NCI-H226 (cell line): ENCODE measurements at regions not wholly inside any gene's neighbourhood (a gene's known extent, or its start where the extent isn't known, plus 50 kb on each side); places are given as distances from the start of the nearest gene placed in this dataset.

ENCODE experiments used
- DNase-seq: peaks from one replicate; pipeline ENCODE4 v3.0.0-alpha.2; 2015

DNA sequence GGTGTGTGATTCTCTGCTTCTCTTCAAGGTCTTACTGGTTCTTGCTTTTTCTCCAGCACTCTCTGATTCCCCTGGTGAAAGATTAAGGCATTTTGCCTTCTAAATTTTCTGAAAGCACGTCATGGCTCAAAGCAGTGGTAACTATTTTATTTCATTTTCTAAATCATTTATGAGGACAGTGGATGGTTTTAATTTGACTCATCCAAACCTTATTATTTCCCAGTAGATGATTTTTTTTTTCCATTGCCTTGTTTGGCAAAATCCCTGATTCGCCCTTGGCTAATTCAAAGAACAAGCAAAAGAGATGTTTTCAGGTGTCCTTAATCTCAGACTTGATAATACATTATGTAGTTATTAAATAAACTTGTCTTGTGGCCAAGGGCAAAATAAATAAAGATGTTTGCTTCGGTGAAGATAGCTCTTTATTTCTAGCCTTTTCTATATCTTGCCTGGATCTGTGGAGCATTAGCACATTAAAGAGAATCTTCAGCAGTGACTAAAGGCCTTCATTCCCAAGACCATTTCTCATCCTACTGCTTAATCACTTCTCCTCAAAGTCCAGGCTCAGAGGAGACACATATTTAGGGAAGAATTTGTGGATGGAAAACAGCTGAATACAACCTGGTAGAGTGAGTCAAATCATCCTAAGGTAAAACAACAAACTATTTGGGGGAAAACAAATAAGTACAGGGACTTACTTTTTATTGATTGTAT, 359.8 kb downstream of the DUSP10 start:
- no peak for DNase-seq

DNA sequence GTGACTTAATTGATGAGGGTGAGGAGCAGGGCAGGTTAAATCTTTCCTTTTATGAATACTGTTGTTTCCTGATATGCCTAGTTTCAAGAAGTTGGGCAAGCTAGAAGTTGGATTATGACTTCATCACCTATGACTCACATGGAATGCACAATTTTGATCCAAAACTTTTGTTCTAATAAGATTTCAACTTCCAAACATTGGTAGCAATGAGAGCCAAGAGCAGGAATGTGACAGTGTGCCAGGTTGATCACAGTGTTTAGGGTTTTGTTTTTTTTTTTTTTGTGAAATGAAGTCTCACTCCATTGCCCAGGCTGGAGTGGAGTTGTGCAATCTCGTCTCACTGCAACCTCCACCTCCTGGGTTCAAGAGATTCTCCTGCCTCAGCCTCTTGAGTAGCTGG, 349.4 kb downstream of the DUSP10 start:
- DNase-seq: peak; percentile 36

GRCh38 chr1:221394011-221394544, 347.8 kb downstream of the DUSP10 start:
- no peak for DNase-seq

- no peak for DNase-seq
Measured at GRCh38 chr1:221396526-221396925, 345.4 kb downstream of the DUSP10 start.

GRCh38 chr1:221397141-221397540, 344.7 kb downstream of the DUSP10 start:
- no peak for DNase-seq

- no peak for DNase-seq
Measured at GRCh38 chr1:221397606-221398005, 344.3 kb downstream of the DUSP10 start.

GRCh38 chr1:221405146-221405545, 336.7 kb downstream of the DUSP10 start:
- no peak for DNase-seq

GRCh38 chr1:221408117-221408803, 333.6 kb downstream of the DUSP10 start:
- DNase-seq: no peak

DNA sequence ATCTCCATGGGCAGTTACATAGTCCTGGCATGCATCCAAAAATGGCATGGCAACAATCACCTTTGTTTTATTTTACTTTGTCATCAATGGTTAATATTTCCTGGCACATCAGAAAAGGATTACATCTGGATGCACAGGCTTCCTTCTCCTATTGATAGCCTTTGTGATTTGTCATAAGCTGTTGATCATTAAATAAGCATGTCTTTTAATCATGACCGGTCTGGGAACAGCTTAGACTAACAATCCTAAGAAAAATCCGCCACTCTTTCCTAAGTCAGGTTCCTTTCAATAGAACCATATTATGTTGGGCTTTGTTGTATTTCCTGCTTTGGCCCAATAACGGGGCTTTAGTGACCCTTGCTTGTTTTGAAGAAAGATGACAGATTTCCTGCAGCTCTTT, 330.6 kb downstream of the DUSP10 start:
- DNase-seq: no peak

GRCh38 chr1:221414772-221415539, 326.9 kb downstream of the DUSP10 start:
- DNase-seq: no peak

GRCh38 chr1:221415651-221416050, 326.2 kb downstream of the DUSP10 start:
- DNase-seq: no peak

DNA sequence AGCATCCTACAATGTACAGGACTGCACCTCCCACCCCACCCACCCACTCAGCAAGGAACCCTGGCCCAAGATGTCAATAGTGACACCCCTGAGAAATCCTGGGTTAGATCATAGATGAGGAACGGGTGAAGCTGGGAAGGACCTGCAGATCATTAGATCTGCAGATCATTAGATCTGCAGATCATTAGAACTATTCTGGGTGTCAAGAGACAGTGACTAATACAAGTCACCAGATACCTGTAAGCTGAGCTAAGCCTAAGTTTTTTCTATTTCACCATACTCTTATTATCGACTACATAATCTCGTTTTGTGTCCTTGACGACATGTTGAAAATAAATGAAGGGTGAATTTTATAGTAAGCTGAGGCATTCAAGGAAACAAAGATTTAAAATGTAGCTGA, 325.7 kb downstream of the DUSP10 start:
- no peak for DNase-seq

DNA sequence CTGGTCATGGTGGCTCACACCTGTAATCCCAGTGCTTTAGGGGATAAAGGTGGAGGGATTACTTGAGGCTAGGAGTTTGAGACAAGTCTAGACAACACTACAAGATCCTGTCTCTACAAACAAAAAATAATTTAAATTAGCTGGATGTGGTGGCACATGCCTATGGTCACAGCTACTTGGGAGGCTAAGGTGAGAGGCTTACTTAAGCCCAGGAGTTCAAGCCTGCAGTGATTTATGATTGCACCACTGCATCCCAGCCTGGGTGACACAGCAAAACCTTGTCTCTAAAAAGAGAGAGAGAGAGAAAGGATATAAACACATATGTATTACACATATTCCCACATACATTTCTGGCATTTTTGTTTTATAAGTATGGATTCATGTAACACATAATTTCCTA, 325.2 kb downstream of the DUSP10 start:
- DNase-seq: no peak

- DNase-seq: peak; percentile 51
Measured at GRCh38 chr1:221418346-221418745, 323.5 kb downstream of the DUSP10 start.

DNA sequence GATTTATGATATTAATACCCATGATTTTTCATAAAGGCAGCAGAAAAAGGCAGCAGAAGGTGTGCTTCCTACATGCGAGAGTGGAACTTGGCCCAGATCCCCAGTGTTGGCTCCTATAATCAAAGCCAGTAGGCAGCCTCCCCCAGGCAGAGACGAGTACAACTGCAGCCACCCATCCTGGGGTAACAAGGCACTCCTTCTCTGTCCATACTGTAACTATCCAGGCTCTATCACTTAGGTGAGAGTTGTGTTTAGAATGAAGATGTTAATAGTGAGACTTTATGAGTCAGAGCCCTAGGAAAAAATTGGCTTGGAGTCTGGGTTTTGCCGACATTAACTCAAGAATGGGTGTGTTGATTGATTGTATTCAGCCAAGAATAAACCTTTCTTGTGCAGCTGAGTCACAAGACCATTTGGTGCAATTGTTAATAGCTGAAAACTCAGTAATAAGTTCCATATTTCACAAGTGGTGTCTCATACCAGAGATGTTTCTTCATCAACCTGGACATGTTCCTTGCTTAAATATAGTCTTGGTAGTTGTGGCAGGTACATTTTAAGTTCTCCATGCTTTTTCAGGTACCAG, 322.3 kb downstream of the DUSP10 start:
- DNase-seq: peak; percentile 41

- DNase-seq: peak; percentile 4
Measured at GRCh38 chr1:221429264-221429663, 312.6 kb downstream of the DUSP10 start.

GRCh38 chr1:221430152-221430960, 311.5 kb downstream of the DUSP10 start:
- no peak for DNase-seq

- no peak for DNase-seq
Measured at GRCh38 chr1:221431068-221431651, 310.7 kb downstream of the DUSP10 start.

DNA sequence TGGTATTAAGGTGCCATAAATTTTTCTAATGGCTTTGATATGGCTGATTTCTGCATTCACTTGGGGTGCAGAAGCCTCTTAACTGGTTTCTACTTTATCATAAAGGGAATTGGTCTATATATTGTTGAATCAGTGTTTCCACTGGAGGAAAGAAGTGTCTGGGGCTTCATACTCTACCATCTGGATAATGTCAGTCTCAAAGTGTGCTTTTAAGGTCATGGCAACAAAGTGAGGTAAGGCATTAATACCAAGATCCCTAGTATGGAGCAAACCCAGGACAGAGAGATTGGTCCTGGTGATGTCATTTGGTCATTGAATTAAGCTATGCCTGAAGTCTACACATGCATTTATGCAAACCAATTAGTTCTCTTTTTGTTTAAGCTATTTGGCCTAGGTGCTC, 309.9 kb downstream of the DUSP10 start:
- no peak for DNase-seq

DNA sequence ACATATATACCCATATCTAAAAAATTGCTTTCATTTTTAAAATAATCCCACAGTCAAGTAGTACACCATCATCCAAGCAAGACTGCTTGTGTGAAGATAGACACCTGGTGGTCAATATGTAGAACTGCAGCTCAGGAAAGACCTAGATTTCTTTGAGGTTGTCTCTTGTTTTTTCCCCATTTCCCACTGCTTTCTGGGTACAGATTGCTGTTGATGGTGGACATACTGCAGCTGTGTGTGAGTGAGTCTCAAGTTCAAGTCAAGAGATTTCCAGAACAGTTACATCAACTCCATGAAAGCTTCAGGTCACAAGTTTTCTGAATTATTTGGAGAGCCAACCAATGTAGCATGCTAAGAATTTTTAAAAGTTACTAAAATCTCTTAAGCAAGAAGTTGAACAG, 306.4 kb downstream of the DUSP10 start:
- no peak for DNase-seq

DNA sequence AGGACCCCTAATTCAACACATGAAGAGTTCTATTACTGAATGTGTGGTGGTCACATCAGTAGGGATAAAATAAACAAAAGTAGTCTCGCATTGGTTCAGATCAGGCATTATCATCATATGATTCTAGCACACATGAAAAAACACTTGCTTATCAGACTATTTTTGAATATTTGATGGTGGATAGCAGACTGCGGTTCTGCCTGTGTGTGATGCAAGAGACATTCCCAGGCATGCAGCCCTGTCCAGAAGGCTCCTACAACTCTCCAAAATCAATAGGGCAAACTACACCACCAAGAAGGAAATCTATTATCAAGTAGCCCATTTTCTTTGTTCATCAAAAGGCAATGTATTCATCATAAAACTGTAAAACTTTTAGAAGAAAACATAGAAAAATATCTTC, 304.7 kb downstream of the DUSP10 start:
- DNase-seq: no peak

DNA sequence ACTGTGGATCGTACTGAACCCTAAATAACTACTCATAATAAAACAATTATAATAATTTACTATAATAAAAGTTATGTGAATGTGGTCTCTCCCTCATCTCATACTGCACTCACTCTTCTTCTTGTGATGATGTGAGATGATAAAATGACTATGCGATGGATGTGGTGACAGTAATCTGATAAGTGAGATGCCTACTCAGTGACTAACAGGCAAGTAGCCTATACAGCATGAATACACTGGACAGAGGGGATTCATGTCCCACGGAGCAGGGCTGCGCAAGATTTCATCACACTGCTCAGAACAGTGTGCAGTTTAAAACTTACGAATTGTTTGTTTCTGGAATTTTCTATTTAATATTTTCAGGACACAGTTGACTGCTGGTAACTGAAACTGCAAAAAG, 304.0 kb downstream of the DUSP10 start:
- DNase-seq: no peak
